ENCODE measurements at regions not wholly inside any gene's neighbourhood (a gene's known extent, or its start where the extent isn't known, plus 50 kb on each side); places are given as distances from the start of the nearest gene placed in this dataset.
A peak's percentile ranks its signal among the peaks of the same experiment; 100 is the strongest.

GRCh38 chr11:62026739-62027370, 59.4 kb upstream of the FTH1 start:
- DNase-seq, result no peak

- peak; percentile 96 to 100 (median 98) for DNase-seq
These were observed 58.2 kb upstream of the FTH1 start for GRCh38 chr11:62025487-62026105.

DNA sequence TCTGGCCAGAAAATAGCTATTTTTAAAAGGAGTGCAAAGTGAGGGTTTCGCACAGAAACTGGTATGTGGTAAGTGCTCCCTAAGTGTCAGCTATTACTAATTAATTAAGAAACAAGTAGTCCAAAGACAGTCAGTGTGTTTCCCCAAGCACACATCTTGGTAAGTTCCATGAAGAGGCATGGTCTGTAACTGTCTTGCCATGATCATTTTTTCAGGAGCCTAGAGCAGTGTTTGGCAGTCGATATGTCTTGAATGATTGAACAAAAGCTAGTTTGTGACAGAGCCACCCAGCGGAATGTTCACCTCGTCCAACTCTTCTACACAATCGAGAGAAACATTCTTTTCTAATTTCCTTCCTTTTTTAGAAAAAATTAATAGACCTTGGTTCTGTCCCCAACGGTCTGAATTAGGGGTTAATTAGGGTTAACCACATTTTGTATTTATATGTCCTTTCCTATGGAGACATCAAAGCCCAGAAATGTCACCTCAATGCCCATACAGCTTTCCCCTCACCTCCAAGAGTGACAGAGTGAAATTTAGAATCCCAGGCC, 57.6 kb upstream of the FTH1 start:
- DNase-seq, result peak; percentile 48 to 63 (median 59)

DNA sequence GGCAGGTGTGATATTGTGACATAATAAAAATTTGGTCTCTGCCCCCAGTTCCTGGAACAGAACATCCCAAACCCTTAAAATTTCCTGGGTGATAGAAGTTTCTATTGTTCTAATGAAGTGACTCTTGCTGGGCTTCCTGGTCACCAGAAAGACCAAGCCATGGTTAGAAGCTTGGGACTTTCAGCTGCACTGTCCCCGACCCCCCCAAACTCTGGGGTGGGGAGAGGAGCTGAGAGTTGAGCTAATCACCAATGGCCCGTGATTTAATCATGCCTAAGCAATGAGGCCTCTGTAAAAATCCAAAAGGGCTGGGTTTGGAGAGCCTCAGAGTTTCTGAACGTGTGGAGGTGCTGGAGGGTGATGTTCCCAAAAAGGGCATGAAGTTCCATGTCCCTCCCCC, 54.8 kb upstream of the FTH1 start:
- DNase-seq, result no peak

DNA sequence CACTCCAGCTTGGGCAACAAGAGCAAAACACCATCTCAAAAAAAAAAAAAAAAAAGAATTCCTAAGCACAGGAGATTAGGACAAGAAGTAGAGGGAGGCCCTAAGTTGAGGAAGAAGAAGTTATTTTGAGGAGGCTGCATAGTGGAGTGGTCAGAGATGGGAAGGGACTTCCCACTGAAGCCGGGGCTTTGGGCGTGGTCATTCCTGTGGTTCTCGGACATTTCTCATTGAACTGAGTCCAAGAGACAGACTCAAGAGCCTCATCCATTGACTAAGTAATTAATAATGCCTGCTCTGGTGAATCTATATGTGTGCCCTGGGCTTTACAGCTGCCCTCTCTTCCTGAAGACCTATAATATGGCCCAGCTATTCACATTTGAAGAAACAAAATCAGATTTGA, 53.2 kb upstream of the FTH1 start:
- peak; percentile 59 to 83 (median 74) for DNase-seq

DNA sequence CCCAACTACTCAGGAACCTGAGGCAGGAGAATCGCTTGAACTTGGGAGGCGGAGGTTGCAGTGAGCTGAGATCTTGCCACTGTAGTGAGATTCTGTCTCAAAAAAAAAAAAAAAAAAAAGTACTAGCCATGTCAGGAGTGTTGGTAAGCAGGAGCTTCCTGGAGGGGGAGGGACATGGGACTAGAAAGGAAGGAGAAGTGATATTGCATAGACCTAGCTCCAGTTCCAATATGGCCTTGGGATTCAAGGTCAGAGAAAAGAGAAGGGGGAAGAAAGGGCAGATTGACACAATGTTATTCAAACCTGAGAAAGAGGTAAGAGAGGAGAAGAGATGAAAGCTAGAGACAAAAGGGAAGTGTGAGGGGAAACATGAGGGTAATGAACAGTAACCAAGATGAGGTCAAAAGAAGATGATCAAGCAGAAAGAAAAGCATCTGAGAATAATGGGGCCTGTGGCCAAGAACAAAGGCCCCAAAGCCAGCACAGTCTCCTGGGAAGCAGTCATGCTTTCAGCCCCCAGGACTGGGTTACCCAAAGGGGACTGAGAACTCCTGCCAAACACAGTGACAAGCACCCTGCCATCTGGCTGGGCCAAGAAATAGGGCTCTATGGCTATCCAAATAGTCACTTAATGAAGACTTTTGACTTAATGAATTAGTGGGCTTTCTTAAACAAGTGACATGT, 51.7 kb upstream of the FTH1 start:
- DNase-seq, result peak; percentile 48 to 83 (median 81)

DNA sequence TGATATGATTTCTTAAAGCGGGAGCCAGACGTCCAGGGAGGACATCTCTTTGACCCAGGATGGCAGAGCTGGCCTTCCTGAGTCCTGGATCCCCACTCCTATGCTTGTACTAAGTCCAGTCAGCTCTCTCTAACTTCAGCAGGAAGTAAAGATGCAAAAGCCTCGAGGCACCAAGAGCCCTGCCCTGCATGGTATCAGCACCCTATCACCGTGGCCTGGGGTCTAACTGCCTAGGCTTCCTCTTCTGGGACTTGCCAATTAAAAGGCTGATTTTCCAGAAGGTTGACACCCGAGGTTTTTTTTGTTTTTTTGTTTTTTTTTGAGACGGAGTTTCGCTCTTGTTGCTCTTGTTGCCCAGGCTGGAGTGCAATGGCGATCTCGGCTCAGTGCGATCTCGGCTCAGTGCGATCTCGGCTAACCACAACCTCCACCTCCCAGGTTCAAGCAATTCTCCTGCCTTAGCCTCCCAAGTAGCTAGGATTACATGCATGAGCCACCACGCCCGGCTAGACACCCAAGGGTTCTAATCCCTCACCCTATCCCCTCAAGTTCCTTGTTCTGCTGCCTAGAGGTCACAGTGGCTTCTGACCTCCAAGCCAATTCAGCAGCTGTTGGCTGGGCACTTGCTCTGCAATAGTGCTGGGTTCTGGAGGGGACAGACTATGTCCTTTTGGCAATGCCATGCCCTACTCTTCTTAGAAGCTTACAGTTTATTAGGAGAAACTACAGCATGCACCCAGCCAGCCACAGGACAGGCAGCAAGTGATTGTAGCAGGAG, 50.6 kb upstream of the FTH1 start:
- peak in 3 of 4 experiments; percentile 32 to 58 (median 53) for DNase-seq

Data from suppressor macrophage (primary cell).